ENCODE measurements at regions not wholly inside any gene's neighbourhood (a gene's known extent, or its start where the extent isn't known, plus 50 kb on each side); places are given as distances from the start of the nearest gene placed in this dataset.
"Not testable (repeated sequence)": the region's sequence is repeated elsewhere in the genome, so short reads cannot be mapped to it uniquely, and the experiment has no call there.

DNA sequence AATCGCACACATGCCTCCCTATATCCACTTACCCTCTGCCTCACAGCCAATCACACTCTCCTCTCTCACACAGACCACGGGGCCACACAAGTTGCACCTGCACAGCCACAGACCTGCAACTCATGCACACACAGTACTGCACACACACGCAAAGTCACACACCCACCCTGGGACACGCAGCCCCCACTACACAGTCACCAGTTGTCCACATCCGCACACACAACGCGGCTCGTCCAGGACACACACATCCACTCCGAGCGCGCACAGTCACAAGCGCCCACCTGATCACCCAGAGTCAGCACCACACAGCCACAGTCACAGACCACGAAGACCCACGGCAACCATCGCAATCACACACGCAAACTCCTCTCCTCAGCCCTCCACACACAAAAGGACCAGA lies 387.3 kb downstream of the CNTNAP3B start:
- not testable (repeated sequence) for TF ChIP-seq EZH2 (IDR thresholded peaks at IDR 0.05; ENCODE audit: borderline replicate concordance, insufficient read depth, low read length, poor library complexity, severe bottlenecking); EP300 (conservative IDR thresholded peaks at IDR 0.05; ENCODE audit: poor library complexity, severe bottlenecking); RAD21 (conservative IDR thresholded peaks at IDR 0.05); TAF1 (IDR thresholded peaks at IDR 0.05; ENCODE audit: low read depth); MXI1 (conservative IDR thresholded peaks at IDR 0.05; ENCODE audit: poor library complexity, severe bottlenecking); POLR2AphosphoS5 (IDR thresholded peaks at IDR 0.05); SMC3 (conservative IDR thresholded peaks at IDR 0.05; ENCODE audit: poor library complexity)
- TF ChIP-seq, protein P1, sequence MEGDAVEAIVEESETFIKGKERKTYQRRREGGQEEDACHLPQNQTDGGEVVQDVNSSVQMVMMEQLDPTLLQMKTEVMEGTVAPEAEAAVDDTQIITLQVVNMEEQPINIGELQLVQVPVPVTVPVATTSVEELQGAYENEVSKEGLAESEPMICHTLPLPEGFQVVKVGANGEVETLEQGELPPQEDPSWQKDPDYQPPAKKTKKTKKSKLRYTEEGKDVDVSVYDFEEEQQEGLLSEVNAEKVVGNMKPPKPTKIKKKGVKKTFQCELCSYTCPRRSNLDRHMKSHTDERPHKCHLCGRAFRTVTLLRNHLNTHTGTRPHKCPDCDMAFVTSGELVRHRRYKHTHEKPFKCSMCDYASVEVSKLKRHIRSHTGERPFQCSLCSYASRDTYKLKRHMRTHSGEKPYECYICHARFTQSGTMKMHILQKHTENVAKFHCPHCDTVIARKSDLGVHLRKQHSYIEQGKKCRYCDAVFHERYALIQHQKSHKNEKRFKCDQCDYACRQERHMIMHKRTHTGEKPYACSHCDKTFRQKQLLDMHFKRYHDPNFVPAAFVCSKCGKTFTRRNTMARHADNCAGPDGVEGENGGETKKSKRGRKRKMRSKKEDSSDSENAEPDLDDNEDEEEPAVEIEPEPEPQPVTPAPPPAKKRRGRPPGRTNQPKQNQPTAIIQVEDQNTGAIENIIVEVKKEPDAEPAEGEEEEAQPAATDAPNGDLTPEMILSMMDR (IDR thresholded peaks at IDR 0.05; ENCODE audit: poor library complexity, severe bottlenecking) = not testable (repeated sequence)
- TF ChIP-seq, protein P2, sequence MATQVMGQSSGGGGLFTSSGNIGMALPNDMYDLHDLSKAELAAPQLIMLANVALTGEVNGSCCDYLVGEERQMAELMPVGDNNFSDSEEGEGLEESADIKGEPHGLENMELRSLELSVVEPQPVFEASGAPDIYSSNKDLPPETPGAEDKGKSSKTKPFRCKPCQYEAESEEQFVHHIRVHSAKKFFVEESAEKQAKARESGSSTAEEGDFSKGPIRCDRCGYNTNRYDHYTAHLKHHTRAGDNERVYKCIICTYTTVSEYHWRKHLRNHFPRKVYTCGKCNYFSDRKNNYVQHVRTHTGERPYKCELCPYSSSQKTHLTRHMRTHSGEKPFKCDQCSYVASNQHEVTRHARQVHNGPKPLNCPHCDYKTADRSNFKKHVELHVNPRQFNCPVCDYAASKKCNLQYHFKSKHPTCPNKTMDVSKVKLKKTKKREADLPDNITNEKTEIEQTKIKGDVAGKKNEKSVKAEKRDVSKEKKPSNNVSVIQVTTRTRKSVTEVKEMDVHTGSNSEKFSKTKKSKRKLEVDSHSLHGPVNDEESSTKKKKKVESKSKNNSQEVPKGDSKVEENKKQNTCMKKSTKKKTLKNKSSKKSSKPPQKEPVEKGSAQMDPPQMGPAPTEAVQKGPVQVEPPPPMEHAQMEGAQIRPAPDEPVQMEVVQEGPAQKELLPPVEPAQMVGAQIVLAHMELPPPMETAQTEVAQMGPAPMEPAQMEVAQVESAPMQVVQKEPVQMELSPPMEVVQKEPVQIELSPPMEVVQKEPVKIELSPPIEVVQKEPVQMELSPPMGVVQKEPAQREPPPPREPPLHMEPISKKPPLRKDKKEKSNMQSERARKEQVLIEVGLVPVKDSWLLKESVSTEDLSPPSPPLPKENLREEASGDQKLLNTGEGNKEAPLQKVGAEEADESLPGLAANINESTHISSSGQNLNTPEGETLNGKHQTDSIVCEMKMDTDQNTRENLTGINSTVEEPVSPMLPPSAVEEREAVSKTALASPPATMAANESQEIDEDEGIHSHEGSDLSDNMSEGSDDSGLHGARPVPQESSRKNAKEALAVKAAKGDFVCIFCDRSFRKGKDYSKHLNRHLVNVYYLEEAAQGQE (IDR thresholded peaks at IDR 0.05; ENCODE audit: borderline replicate concordance) = not testable (repeated sequence)
